ENCODE measurements at regions not wholly inside any gene's neighbourhood (a gene's known extent, or its start where the extent isn't known, plus 50 kb on each side); places are given as distances from the start of the nearest gene placed in this dataset.
"Not testable (repeated sequence)": the region's sequence is repeated elsewhere in the genome, so short reads cannot be mapped to it uniquely, and the experiment has no call there.

DNA sequence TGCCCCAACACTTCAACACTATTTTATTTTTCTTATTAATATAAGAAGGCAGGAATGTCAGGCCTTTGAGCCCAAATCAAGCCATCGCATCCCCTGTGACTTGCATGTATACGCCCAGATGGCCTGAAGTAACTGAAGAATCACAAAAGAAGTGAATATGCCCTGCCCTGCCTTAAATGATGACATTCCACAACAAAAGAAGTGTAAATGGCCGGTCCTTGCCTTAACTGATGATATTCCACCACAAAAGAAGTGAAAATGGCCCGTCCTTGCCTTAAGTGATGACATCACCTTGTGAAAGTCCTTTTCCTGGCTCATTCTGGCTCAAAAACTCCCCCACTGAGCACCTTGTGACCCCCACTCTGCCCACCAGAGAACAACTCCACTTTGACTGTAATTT, 251.4 kb downstream of the ALG10 start:
- H3K27ac ChIP-seq (ENCODE audit: low read depth in 1 of 2, low read length in 1 of 2); H3K36me3 ChIP-seq (ENCODE audit: control insufficient read depth in 2 of 2, insufficient read depth in 2 of 2, low read length in 1 of 2); H3K27me3 ChIP-seq (ENCODE audit: control insufficient read depth in 2 of 2, insufficient read depth in 1 of 2, low read length in 1 of 2); H3K4me3 ChIP-seq (ENCODE audit: low read length in 2 of 2); H3K4me1 ChIP-seq (ENCODE audit: control insufficient read depth in 2 of 2, insufficient read depth in 2 of 2, low read length in 2 of 2); DNase-seq (ENCODE audit: low read depth in 6 of 9, low spot score in 9 of 9): not testable (repeated sequence)
- peaks cover 3 to 28% of the 10 kb centered on the region in 2 donors for H3K9me3 ChIP-seq (ENCODE audit: control insufficient read depth in 2 of 2, insufficient read depth in 1 of 2, low read length in 1 of 2)
- 76% methylated on average over 4 of the region's 4 CpGs for WGBS

DNA sequence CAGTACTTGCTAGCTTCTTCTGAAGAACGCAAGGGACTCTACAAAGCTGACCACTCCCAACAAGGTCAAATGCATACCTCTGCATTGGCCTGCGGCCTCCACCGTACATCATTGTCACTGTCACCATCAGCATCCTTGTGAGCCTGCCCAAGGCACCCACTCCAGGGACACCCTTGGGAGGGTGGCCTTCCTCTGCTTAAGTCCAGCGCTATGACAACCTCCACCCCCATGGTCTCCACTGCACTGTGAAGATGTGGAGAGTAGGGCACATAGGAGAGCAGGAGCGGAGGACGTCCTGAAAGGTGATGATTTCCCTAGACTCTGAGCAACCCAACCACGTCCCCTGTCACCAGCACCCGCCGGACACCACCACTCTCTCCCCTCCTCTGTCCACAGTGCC, 252.8 kb downstream of the ALG10 start:
- H3K27ac ChIP-seq (ENCODE audit: low read depth in 1 of 2, low read length in 1 of 2) = no peak overlapping the region
- H3K9me3 ChIP-seq (ENCODE audit: control insufficient read depth in 2 of 2, insufficient read depth in 1 of 2, low read length in 1 of 2) = peaks cover 3 to 28% of the 10 kb centered on the region in 2 donors
- no peaks in the 10 kb centered on the region for H3K27me3 ChIP-seq (ENCODE audit: control insufficient read depth in 2 of 2, insufficient read depth in 1 of 2, low read length in 1 of 2)
- H3K36me3 ChIP-seq (ENCODE audit: control insufficient read depth in 2 of 2, insufficient read depth in 2 of 2, low read length in 1 of 2) = no peaks in the 10 kb centered on the region
- no peak for DNase-seq (ENCODE audit: low read depth in 6 of 9, low spot score in 9 of 9)
- H3K4me1 ChIP-seq (ENCODE audit: control insufficient read depth in 2 of 2, insufficient read depth in 2 of 2, low read length in 2 of 2) = no peaks in the 10 kb centered on the region
- 95% methylated on average over 9 of the region's 9 CpGs for WGBS
- H3K4me3 ChIP-seq (ENCODE audit: low read length in 2 of 2) = no peak overlapping the region

DNA sequence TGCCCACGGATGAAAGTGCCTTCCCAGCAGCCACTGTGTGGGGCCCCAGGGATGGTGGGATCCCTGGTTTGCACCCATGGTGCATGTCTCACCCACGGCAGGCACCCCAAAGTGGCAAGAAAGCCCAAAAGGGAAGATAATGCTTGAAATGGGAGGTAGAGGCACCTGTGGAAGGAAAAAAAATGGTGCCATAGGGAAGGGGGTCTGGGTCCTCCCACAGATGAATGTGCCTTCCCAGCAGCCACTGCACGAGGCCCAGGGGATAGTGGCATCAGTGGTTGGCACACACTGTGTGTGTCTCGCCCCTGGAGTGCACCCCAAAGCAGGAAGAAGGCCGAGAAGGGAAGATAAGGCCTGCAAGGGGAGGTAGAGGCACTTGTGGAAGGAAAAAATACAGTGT, 264.2 kb downstream of the ALG10 start:
- H3K27ac ChIP-seq (ENCODE audit: low read depth in 1 of 2, low read length in 1 of 2) = no peak overlapping the region
- no peak for DNase-seq (ENCODE audit: low read depth in 6 of 9, low spot score in 9 of 9)
- peaks cover 8 to 56% of the 10 kb centered on the region in 2 donors for H3K9me3 ChIP-seq (ENCODE audit: control insufficient read depth in 2 of 2, insufficient read depth in 1 of 2, low read length in 1 of 2)
- H3K36me3 ChIP-seq (ENCODE audit: control insufficient read depth in 2 of 2, insufficient read depth in 2 of 2, low read length in 1 of 2) = no peaks in the 10 kb centered on the region
- 70% methylated on average over 5 of the region's 5 CpGs for WGBS
- no peak overlapping the region for H3K4me3 ChIP-seq (ENCODE audit: low read length in 2 of 2)
- no peaks in the 10 kb centered on the region for H3K4me1 ChIP-seq (ENCODE audit: control insufficient read depth in 2 of 2, insufficient read depth in 2 of 2, low read length in 2 of 2)
- H3K27me3 ChIP-seq (ENCODE audit: control insufficient read depth in 2 of 2, insufficient read depth in 1 of 2, low read length in 1 of 2) = no peaks in the 10 kb centered on the region

DNA sequence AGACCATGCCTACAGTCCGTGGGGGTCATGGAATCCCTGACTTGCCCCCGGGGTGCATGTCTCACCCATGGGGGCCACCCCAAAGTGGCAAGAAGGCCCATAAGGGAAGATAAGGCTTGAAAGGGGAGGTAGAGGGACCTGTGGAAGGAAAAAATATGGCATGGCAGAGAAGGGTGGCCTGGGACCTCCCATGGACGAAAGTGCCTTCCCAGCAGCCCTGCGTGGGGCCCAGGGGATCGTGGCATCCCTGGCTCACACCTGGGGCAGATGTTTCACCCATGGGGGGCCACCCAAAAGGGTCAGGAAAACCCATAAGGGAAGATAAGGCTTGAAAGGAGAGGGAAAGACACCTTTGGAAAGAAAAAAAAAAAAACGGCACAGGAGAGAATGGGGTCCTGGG, 264.6 kb downstream of the ALG10 start:
- DNase-seq (ENCODE audit: low read depth in 6 of 9, low spot score in 9 of 9) = no peak
- Histone ChIP-seq H3K27me3 (ENCODE audit: control insufficient read depth in 2 of 2, insufficient read depth in 1 of 2, low read length in 1 of 2) (no peaks in the 10 kb centered on the region), H3K4me3 (ENCODE audit: low read length in 2 of 2) (no peak overlapping the region), H3K27ac (ENCODE audit: low read depth in 1 of 2, low read length in 1 of 2) (no peak overlapping the region), H3K9me3 (ENCODE audit: control insufficient read depth in 2 of 2, insufficient read depth in 1 of 2, low read length in 1 of 2) (peaks cover 13 to 61% of the 10 kb centered on the region in 2 donors), H3K36me3 (ENCODE audit: control insufficient read depth in 2 of 2, insufficient read depth in 2 of 2, low read length in 1 of 2) (no peaks in the 10 kb centered on the region), H3K4me1 (ENCODE audit: control insufficient read depth in 2 of 2, insufficient read depth in 2 of 2, low read length in 2 of 2) (no peaks in the 10 kb centered on the region)
- WGBS = 86% methylated on average over 6 of the region's 6 CpGs

DNA sequence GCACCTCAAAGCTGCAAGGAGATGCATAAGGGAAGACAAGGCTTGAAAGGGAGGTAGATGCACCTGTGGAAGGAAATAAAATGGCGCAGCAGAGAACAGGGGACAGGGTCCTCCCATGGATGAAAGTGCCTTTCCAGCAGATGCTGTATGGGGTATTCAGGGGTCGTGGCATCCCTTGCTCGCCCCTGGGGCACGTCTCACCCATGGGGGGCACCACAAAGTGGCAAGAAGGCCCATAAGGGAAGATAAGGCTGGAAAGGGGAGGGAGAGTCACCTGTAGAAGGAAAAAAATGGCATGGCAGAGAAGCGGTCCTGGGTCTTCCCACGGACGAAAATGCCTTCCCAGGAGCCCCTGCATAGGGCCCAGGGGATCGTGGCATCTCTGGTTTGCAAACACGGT, 265.1 kb downstream of the ALG10 start:
- DNase-seq (ENCODE audit: low read depth in 6 of 9, low spot score in 9 of 9) = no peak
- no peak overlapping the region for H3K27ac ChIP-seq (ENCODE audit: low read depth in 1 of 2, low read length in 1 of 2)
- no peaks in the 10 kb centered on the region for H3K27me3 ChIP-seq (ENCODE audit: control insufficient read depth in 2 of 2, insufficient read depth in 1 of 2, low read length in 1 of 2)
- no peaks in the 10 kb centered on the region for H3K36me3 ChIP-seq (ENCODE audit: control insufficient read depth in 2 of 2, insufficient read depth in 2 of 2, low read length in 1 of 2)
- peaks cover 13 to 66% of the 10 kb centered on the region in 2 donors for H3K9me3 ChIP-seq (ENCODE audit: control insufficient read depth in 2 of 2, insufficient read depth in 1 of 2, low read length in 1 of 2)
- no peak overlapping the region for H3K4me3 ChIP-seq (ENCODE audit: low read length in 2 of 2)
- no peaks in the 10 kb centered on the region for H3K4me1 ChIP-seq (ENCODE audit: control insufficient read depth in 2 of 2, insufficient read depth in 2 of 2, low read length in 2 of 2)
- 77% methylated on average over 9 of the region's 9 CpGs for WGBS

DNA sequence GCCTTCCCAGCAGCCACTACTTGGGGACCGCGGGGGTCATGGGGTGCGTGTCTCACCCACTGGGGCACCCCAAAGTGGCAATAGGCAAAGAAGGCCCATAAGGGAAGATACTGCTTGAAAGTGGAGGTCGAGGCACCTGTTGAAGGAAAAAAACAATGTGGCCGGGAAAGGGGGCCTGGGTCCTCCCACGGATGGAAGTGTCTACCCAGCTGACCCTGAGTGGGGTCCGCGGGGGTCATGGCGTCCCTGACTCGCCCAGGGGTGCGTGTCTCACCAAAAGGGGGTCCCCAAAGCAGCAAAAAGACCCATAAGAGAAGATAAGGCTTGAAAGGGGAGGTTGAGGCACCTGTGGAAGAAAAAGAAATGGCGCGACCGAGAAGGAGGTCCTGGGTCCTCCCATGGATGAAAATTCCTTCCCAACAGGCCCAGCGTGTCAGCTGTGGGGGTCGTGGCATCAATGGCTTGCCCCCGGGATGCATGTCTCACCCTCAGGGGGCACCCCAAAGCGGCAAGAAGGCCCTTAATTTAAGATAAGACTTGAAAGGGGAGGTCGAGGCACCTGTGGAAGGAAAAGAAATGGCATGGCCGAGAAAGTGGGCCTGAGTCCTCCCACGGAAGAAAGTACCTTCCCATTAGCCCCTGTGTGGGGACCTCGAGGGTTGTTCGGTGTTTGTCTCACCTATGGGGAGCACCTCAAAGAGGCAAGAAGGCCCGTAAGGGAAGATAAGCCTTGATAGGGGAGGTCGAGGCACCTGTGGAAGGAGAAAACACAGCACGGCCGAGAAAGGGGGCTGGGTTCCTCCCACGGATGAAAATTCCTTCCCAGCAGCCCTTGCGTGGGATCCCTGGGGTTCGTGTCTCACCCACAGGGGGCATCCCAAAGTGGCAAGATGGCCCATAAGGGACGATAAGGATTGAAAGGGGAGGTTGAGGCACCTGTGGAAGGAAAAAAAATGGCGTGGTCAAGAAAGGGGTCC, 266.0 kb downstream of the ALG10 start:
- WGBS = 76% methylated on average over 32 of the region's 32 CpGs
- Histone ChIP-seq H3K27me3 (ENCODE audit: control insufficient read depth in 2 of 2, insufficient read depth in 1 of 2, low read length in 1 of 2) (no peaks in the 10 kb centered on the region), H3K4me3 (ENCODE audit: low read length in 2 of 2) (no peak overlapping the region), H3K36me3 (ENCODE audit: control insufficient read depth in 2 of 2, insufficient read depth in 2 of 2, low read length in 1 of 2) (no peaks in the 10 kb centered on the region), H3K4me1 (ENCODE audit: control insufficient read depth in 2 of 2, insufficient read depth in 2 of 2, low read length in 2 of 2) (no peaks in the 10 kb centered on the region), H3K9me3 (ENCODE audit: control insufficient read depth in 2 of 2, insufficient read depth in 1 of 2, low read length in 1 of 2) (peaks cover 13 to 74% of the 10 kb centered on the region in 2 donors), H3K27ac (ENCODE audit: low read depth in 1 of 2, low read length in 1 of 2) (no peak overlapping the region)
- no peak for DNase-seq (ENCODE audit: low read depth in 6 of 9, low spot score in 9 of 9)

DNA sequence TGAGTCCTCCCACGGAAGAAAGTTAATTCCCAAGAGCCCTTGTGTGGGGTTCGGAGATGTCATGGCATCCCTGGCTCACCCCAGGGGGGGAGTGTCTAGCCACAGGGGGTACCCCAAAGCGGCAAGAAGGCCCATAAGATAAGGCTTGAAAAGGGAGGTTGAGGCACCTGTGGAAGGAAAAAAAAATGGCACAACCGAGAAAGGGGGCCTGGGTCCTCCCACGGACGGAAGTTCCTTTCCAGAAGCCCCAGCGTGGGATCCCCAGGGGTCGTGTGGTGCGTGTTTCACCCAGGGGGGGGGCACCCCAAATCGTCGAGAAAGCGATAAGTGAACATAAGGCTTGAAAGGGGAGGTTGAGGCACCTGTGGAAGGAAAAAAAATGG, 266.7 kb downstream of the ALG10 start:
- Histone ChIP-seq H3K36me3 (ENCODE audit: control insufficient read depth in 2 of 2, insufficient read depth in 2 of 2, low read length in 1 of 2) (no peaks in the 10 kb centered on the region), H3K4me1 (ENCODE audit: control insufficient read depth in 2 of 2, insufficient read depth in 2 of 2, low read length in 2 of 2) (no peaks in the 10 kb centered on the region), H3K9me3 (ENCODE audit: control insufficient read depth in 2 of 2, insufficient read depth in 1 of 2, low read length in 1 of 2) (peaks cover 14 to 81% of the 10 kb centered on the region in 2 donors), H3K4me3 (ENCODE audit: low read length in 2 of 2) (no peak overlapping the region), H3K27ac (ENCODE audit: low read depth in 1 of 2, low read length in 1 of 2) (no peak overlapping the region), H3K27me3 (ENCODE audit: control insufficient read depth in 2 of 2, insufficient read depth in 1 of 2, low read length in 1 of 2) (no peaks in the 10 kb centered on the region)
- 79% methylated on average over 12 of the region's 12 CpGs for WGBS
- no peak for DNase-seq (ENCODE audit: low read depth in 6 of 9, low spot score in 9 of 9)

DNA sequence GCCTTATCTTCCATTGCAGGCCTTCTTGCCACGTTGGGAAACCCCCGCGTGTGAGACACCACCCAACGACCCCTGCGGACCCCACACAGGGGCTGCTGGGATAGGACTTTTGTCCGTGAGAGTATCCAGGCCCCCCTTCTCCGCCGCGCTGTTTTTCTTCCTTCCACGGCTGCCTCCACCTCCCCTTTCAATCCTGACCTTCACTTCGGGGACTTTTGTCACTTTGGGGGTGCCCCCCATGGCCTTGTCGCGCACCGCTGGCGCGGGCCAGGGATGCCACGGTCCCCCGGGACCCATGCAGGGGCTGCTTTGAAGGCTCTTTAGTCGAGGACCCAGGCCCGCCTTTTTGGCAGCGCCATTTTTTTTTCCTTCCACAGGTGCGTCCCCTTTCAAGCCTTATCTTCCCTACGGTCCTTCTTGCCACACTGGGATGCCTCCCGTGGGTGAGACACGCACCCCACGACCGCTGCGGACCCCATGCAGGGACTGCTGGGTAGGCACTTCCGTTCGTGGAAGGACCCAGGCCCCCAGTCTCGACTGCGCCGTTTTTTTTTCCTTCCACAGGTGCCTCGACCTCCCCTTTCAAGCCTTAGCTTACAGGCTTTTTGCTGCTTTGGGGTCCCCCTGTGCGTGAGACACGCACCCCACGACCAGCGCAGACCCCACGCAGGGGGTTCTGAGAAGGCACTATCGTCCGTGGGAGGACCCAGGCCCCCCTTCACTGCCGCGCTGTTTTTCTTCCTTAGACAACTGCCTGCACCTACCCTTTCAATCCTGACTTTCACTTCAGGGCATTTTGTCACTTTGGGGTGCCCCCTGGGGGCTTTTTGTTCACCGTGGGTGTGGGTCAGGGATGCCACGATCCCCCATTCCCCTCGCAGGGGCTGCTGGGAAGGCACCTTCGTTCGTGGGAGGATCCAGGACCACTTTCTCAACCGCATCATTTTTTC, 267.4 kb downstream of the ALG10 start:
- no peaks in the 10 kb centered on the region for H3K27me3 ChIP-seq (ENCODE audit: control insufficient read depth in 2 of 2, insufficient read depth in 1 of 2, low read length in 1 of 2)
- H3K27ac ChIP-seq (ENCODE audit: low read depth in 1 of 2, low read length in 1 of 2) = no peak overlapping the region
- H3K4me3 ChIP-seq (ENCODE audit: low read length in 2 of 2) = no peak overlapping the region
- DNase-seq (ENCODE audit: low read depth in 6 of 9, low spot score in 9 of 9) = no peak
- H3K4me1 ChIP-seq (ENCODE audit: control insufficient read depth in 2 of 2, insufficient read depth in 2 of 2, low read length in 2 of 2) = no peaks in the 10 kb centered on the region
- no peaks in the 10 kb centered on the region for H3K36me3 ChIP-seq (ENCODE audit: control insufficient read depth in 2 of 2, insufficient read depth in 2 of 2, low read length in 1 of 2)
- 78% methylated on average over 49 of the region's 49 CpGs for WGBS
- H3K9me3 ChIP-seq (ENCODE audit: control insufficient read depth in 2 of 2, insufficient read depth in 1 of 2, low read length in 1 of 2) = peaks cover 16 to 88% of the 10 kb centered on the region in 2 donors
